ENCODE measurements at regions not wholly inside any gene's neighbourhood (a gene's known extent, or its start where the extent isn't known, plus 50 kb on each side); places are given as distances from the start of the nearest gene placed in this dataset.
"Not testable (repeated sequence)": the region's sequence is repeated elsewhere in the genome, so short reads cannot be mapped to it uniquely, and the experiment has no call there.

GRCh38 chr1:105626276-105626987 lies 1430.0 kb upstream of the PRMT6 start:
- H3K36me3 ChIP-seq = no peaks in the 10 kb centered on the region

DNA sequence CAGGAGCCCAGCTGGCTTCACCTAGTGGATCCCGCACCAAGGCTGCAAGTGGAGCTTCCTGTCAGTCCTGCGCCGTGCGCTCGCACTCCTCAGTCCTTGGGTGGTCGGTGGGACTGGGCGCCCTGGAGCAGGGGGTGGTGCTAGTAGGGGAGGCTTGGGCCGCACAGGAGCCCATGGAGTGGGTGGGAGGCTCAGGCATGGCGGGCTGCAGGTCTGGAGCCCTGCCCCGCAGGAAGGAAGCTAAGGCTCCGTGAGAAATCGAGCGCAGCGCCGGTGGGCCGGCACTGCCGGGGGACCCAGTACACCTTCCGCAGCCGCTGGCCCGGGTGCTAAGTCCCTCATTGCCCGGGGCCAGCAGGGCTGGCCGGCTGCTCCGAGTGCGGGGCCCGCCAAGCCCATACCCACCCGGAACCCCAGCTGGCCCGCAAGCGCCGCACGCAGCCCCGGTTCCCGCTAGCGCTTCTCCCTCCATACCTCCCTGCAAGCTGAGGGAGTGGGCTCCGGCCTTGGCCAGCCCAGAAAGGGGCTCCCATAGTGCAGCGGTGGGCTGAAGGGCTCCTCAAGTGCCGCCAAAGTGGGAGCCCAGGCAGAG lies 1425.2 kb upstream of the PRMT6 start:
- peak in 1 of 2 donors; percentile 80 for DNase-seq
- not testable (repeated sequence) for H3K27me3 ChIP-seq

More at GRCh38 chr1:105626276-105626987, 1430.0 kb upstream of the PRMT6 start:
- ATAC-seq (ENCODE audit: low FRiP score in 2 of 2) = no peak
- TF ChIP-seq EP300 (IDR thresholded peaks at IDR 0.05) = no peak
- TF ChIP-seq POLR2AphosphoS5 (IDR thresholded peaks at IDR 0.05) = no peak
- no peak for TF ChIP-seq CTCF (IDR thresholded peaks at IDR 0.05)
- TF ChIP-seq POLR2A (IDR thresholded peaks at IDR 0.05) = no peak
- 77 to 82% methylated on average over 6 of the region's 6 CpGs for WGBS, 2 donors
- no peak overlapping the region for H3K27ac ChIP-seq
- H3K27me3 ChIP-seq = no peaks in the 10 kb centered on the region
- H3K9me3 ChIP-seq = peaks cover 0 to 7% (median 0%) of the 10 kb centered on the region in 4 donors
- no peak overlapping the region for H3K4me3 ChIP-seq
- no peak for DNase-seq
- no peaks in the 10 kb centered on the region for H3K4me1 ChIP-seq

GRCh38 chr1:105632342-105633196 lies 1423.9 kb upstream of the PRMT6 start:
- Histone ChIP-seq H3K27me3 (no peaks in the 10 kb centered on the region), H3K4me1 (no peaks in the 10 kb centered on the region), H3K36me3 (no peaks in the 10 kb centered on the region), H3K9me3 (no peaks in the 10 kb centered on the region), H3K4me3 (no peak overlapping the region), H3K27ac (no peak overlapping the region)
- no peak for ATAC-seq (ENCODE audit: low FRiP score in 2 of 2)
- WGBS, 2 donors = 51 to 56% methylated on average over 14 of the region's 14 CpGs
- peak in 1 of 2 donors; percentile 5 for DNase-seq
- TF ChIP-seq POLR2A (IDR thresholded peaks at IDR 0.05) (no peak), EP300 (IDR thresholded peaks at IDR 0.05) (no peak), CTCF (IDR thresholded peaks at IDR 0.05) (no peak), POLR2AphosphoS5 (IDR thresholded peaks at IDR 0.05) (no peak)

More for the DNA sequence above, 1425.2 kb upstream of the PRMT6 start:
- not testable (repeated sequence) for H3K9me3 ChIP-seq; H3K27ac ChIP-seq; ATAC-seq (ENCODE audit: low FRiP score in 2 of 2); H3K36me3 ChIP-seq; H3K4me1 ChIP-seq; H3K4me3 ChIP-seq
- WGBS, 2 donors = 95 to 98% methylated on average over 5 to 31 of the region's 36 CpGs

- 75 to 96% methylated on average over 2 of the region's 2 CpGs for WGBS, 2 donors
- Histone ChIP-seq H3K4me1 (no peaks in the 10 kb centered on the region), H3K4me3 (no peak overlapping the region), H3K27ac (no peak overlapping the region), H3K9me3 (no peaks in the 10 kb centered on the region), H3K36me3 (no peaks in the 10 kb centered on the region), H3K27me3 (no peaks in the 10 kb centered on the region)
- DNase-seq = no peak
- TF ChIP-seq CTCF (IDR thresholded peaks at IDR 0.05) (no peak), POLR2AphosphoS5 (IDR thresholded peaks at IDR 0.05) (no peak), POLR2A (IDR thresholded peaks at IDR 0.05) (no peak), EP300 (IDR thresholded peaks at IDR 0.05) (no peak)
- no peak for ATAC-seq (ENCODE audit: low FRiP score in 2 of 2)
Measured at GRCh38 chr1:105636052-105636451, 1420.4 kb upstream of the PRMT6 start.

- no peaks in the 10 kb centered on the region for H3K9me3 ChIP-seq
- no peak for DNase-seq
- no peaks in the 10 kb centered on the region for H3K4me1 ChIP-seq
- H3K27me3 ChIP-seq = no peaks in the 10 kb centered on the region
- no peak for ATAC-seq (ENCODE audit: low FRiP score in 2 of 2)
- no peak overlapping the region for H3K4me3 ChIP-seq
- no peak overlapping the region for H3K27ac ChIP-seq
- no peaks in the 10 kb centered on the region for H3K36me3 ChIP-seq
- no peak for TF ChIP-seq POLR2A (IDR thresholded peaks at IDR 0.05)
- no peak for TF ChIP-seq CTCF (IDR thresholded peaks at IDR 0.05)
- no peak for TF ChIP-seq EP300 (IDR thresholded peaks at IDR 0.05)
- no peak for TF ChIP-seq POLR2AphosphoS5 (IDR thresholded peaks at IDR 0.05)
- WGBS, 2 donors = 100% methylated on average over 1 of the region's 1 CpG; no CpG with 5 or more reads in 1 of the 2 donors
Measured at GRCh38 chr1:105641407-105641806, 1415.1 kb upstream of the PRMT6 start.
